Cardiac muscle cell (in vitro differentiated cells and primary cell): ENCODE measurements at regions not wholly inside any gene's neighbourhood (a gene's known extent, or its start where the extent isn't known, plus 50 kb on each side); places are given as distances from the start of the nearest gene placed in this dataset.

ENCODE experiments used
- DNase-seq, 2 donors: peaks; one replicate each; pipeline versions ENCODE4 v3.0.0 to v3.0.0-alpha.2; 2010 to 2017; ENCODE audit warnings: low read depth in 1 of 2, low spot score in 1 of 2
- H3K27ac ChIP-seq: fragments of 200-600 bp; sonication (generic); 2 replicates; pipeline ENCODE4 v1.5.1; 2016
- H3K27me3 ChIP-seq: fragments of 200-600 bp; sonication (generic); 2 replicates; pipeline ENCODE4 v1.6.0; 2016; ENCODE audit warnings: control low read depth
- H3K36me3 ChIP-seq: fragments of 200-600 bp; sonication (generic); 2 replicates; pipeline ENCODE4 v1.5.1; 2016; ENCODE audit warnings: control low read depth
- H3K4me1 ChIP-seq: fragments of 200-600 bp; sonication (generic); 2 replicates; pipeline ENCODE4 v1.8.1; 2017; ENCODE audit warnings: low read depth, mild to moderate bottlenecking, mixed run types
- H3K4me3 ChIP-seq: fragments of 200-600 bp; sonication (generic); 2 replicates; pipeline ENCODE4 v1.5.1; 2016; ENCODE audit warnings: mild to moderate bottlenecking
- H3K9me3 ChIP-seq: fragments of 200-600 bp; sonication (generic); 2 replicates; pipeline ENCODE4 v1.5.1; 2017; ENCODE audit warnings: low read depth, mild to moderate bottlenecking, control low read depth
- TF ChIP-seq, protein P1 (sequence below): IDR thresholded peaks from 2 replicates; pipeline ENCODE4 v1.5.1; 2012; ENCODE audit warnings: low read depth, mild to moderate bottlenecking, low read length

GRCh38 chr15:69660658-69661405 is 208.2 kb downstream of the RPLP1 start:
- DNase-seq, result no peak
- no peaks in the 10 kb centered on the region for H3K27me3 ChIP-seq
- H3K4me1 ChIP-seq, result no peaks in the 10 kb centered on the region
- H3K4me3 ChIP-seq, result no peak overlapping the region
- TF ChIP-seq, protein P1, sequence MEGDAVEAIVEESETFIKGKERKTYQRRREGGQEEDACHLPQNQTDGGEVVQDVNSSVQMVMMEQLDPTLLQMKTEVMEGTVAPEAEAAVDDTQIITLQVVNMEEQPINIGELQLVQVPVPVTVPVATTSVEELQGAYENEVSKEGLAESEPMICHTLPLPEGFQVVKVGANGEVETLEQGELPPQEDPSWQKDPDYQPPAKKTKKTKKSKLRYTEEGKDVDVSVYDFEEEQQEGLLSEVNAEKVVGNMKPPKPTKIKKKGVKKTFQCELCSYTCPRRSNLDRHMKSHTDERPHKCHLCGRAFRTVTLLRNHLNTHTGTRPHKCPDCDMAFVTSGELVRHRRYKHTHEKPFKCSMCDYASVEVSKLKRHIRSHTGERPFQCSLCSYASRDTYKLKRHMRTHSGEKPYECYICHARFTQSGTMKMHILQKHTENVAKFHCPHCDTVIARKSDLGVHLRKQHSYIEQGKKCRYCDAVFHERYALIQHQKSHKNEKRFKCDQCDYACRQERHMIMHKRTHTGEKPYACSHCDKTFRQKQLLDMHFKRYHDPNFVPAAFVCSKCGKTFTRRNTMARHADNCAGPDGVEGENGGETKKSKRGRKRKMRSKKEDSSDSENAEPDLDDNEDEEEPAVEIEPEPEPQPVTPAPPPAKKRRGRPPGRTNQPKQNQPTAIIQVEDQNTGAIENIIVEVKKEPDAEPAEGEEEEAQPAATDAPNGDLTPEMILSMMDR, result no peak
- no peaks in the 10 kb centered on the region for H3K9me3 ChIP-seq
- no peaks in the 10 kb centered on the region for H3K36me3 ChIP-seq
- no peak overlapping the region for H3K27ac ChIP-seq

GRCh38 chr15:69661446-69661845 is 208.8 kb downstream of the RPLP1 start:
- H3K27ac ChIP-seq, result no peak overlapping the region
- TF ChIP-seq, protein P1, result no peak
- no peaks in the 10 kb centered on the region for H3K4me1 ChIP-seq
- H3K4me3 ChIP-seq, result no peak overlapping the region
- H3K9me3 ChIP-seq, result no peaks in the 10 kb centered on the region
- DNase-seq, result no peak
- H3K36me3 ChIP-seq, result no peaks in the 10 kb centered on the region
- no peaks in the 10 kb centered on the region for H3K27me3 ChIP-seq

GRCh38 chr15:69661871-69662644 is 209.4 kb downstream of the RPLP1 start:
- Histone ChIP-seq H3K27ac (no peak overlapping the region), H3K4me3 (no peak overlapping the region), H3K9me3 (no peaks in the 10 kb centered on the region), H3K4me1 (no peaks in the 10 kb centered on the region), H3K27me3 (no peaks in the 10 kb centered on the region), H3K36me3 (no peaks in the 10 kb centered on the region)
- TF ChIP-seq, protein P1, result no peak
- no peak for DNase-seq

DNA sequence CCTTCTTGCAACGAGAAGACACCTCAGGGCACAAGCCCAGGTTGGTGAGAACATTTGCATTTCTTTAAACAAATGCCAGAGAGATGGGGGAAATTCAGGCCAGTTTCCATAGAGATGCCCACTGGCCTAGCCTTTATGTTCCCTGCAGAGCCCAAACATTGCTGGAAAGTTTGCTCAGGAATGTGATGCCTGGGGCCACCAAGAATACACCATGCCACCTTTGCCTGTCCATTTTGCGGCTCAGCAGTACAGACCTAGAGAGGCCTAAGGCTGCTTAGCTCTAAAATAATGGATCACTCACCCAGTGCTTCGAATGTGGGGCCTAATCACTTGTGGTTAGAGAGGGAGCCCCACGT is 210.0 kb downstream of the RPLP1 start:
- H3K4me1 ChIP-seq, result no peaks in the 10 kb centered on the region
- TF ChIP-seq, protein P1, result no peak
- H3K36me3 ChIP-seq, result no peaks in the 10 kb centered on the region
- no peaks in the 10 kb centered on the region for H3K27me3 ChIP-seq
- no peak for DNase-seq
- H3K9me3 ChIP-seq, result no peaks in the 10 kb centered on the region
- no peak overlapping the region for H3K4me3 ChIP-seq
- no peak overlapping the region for H3K27ac ChIP-seq

DNA sequence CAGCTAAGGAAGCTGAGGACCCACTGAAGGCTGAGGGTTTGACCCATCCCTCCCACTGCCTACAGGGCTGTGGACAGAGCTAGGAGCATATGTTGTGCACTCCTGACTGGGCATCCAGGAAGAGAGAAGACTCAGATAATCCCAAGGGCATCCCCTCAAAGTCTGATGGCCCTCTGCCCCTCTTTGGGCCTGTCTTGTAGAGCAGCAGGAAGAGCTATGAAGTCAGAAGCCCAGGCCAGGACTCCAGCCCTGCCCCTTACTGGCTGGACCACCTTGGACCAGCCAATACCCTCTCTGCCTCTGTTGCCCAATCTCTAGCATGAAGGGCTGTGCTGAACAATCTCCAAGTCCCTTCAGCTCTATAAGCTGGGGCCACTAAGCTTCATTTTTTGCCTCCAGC is 210.8 kb downstream of the RPLP1 start:
- no peak for DNase-seq
- H3K27me3 ChIP-seq, result no peaks in the 10 kb centered on the region

More for the DNA sequence above, 210.8 kb downstream of the RPLP1 start:
- H3K36me3 ChIP-seq, result no peaks in the 10 kb centered on the region
- H3K9me3 ChIP-seq, result no peaks in the 10 kb centered on the region
- TF ChIP-seq, protein P1, result no peak
- H3K27ac ChIP-seq, result no peak overlapping the region
- no peaks in the 10 kb centered on the region for H3K4me1 ChIP-seq
- H3K4me3 ChIP-seq, result no peak overlapping the region
